Liver (tissue), 8 donors: ENCODE measurements at regions not wholly inside any gene's neighbourhood (a gene's known extent, or its start where the extent isn't known, plus 50 kb on each side); places are given as distances from the start of the nearest gene placed in this dataset.

ENCODE experiments used
- DNase-seq: peaks from one replicate; pipeline ENCODE4 v3.0.0-alpha.2; 2017; ENCODE audit warnings: low spot score
- H3K27ac ChIP-seq, 2 donors: one replicate each; pipeline ENCODE4 v1.7.0; 2013; ENCODE audit warnings: inconsistent platforms in 2 of 2, low read length in 2 of 2, control low read depth in 1 of 2, low read depth in 1 of 2, mild to moderate bottlenecking in 1 of 2
- H3K27me3 ChIP-seq, 4 donors: one replicate each; pipeline versions ENCODE4 v1.6.1 to v1.7.0; 2013; ENCODE audit warnings: low read length in 3 of 4, inconsistent platforms in 1 of 4, mild to moderate bottlenecking in 1 of 4, moderate library complexity in 1 of 4; ENCODE audit not compliant: control insufficient read depth in 4 of 4, insufficient read depth in 4 of 4
- H3K36me3 ChIP-seq, 4 donors: one replicate each; pipeline versions ENCODE4 v1.6.1 to v1.7.0; 2013; ENCODE audit warnings: low read length in 3 of 4, mild to moderate bottlenecking in 3 of 4, low read depth in 1 of 4, moderate library complexity in 1 of 4; ENCODE audit not compliant: control insufficient read depth in 4 of 4, insufficient read depth in 3 of 4
- H3K4me1 ChIP-seq, 4 donors: one replicate each; pipeline versions ENCODE4 v1.6.1 to v1.7.0; 2013; ENCODE audit warnings: low read length in 3 of 4, mild to moderate bottlenecking in 3 of 4, moderate library complexity in 1 of 4; ENCODE audit not compliant: control insufficient read depth in 4 of 4, insufficient read depth in 4 of 4
- H3K4me3 ChIP-seq, 3 donors: one replicate each; pipeline versions ENCODE4 v1.6.1 to v1.7.0; 2013; ENCODE audit warnings: low read length in 3 of 3, control low read depth in 1 of 3, low read depth in 1 of 3, mild to moderate bottlenecking in 1 of 3
- H3K9ac ChIP-seq, 2 donors: one replicate each; pipeline ENCODE4 v1.7.0; 2013; ENCODE audit warnings: low read length in 2 of 2, mild to moderate bottlenecking in 2 of 2, moderate library complexity in 2 of 2, control low read depth in 1 of 2, low read depth in 1 of 2
- H3K9me3 ChIP-seq, 4 donors: one replicate each; pipeline versions ENCODE4 v1.6.1 to v1.7.0; 2013; ENCODE audit warnings: low read length in 3 of 4; ENCODE audit not compliant: control insufficient read depth in 4 of 4
- CTCF ChIP-seq: fragments of 150-350 bp; IDR thresholded peaks from 2 replicates; pipeline ENCODE4 v1.5.1; 2017; ENCODE audit warnings: improper control_type of control experiment, low read depth, low read length; ENCODE audit not compliant: missing input control
- EGR1 ChIP-seq, 2 donors: IDR thresholded peaks; 2 replicates each; pipeline ENCODE4 v1.6.1; 2016 to 2018; ENCODE audit warnings: antibody characterized with exemption in 2 of 2, low read depth in 2 of 2
- FOXA1 ChIP-seq: IDR thresholded peaks from 2 replicates; pipeline ENCODE4 v1.6.1; 2016; ENCODE audit warnings: antibody characterized with exemption
- FOXA2 ChIP-seq: IDR thresholded peaks from 2 replicates; pipeline ENCODE4 v1.6.1; 2016; ENCODE audit warnings: antibody characterized with exemption
- GABPA ChIP-seq, 2 donors: IDR thresholded peaks in 1 of 2; conservative IDR thresholded peaks in 1 of 2; 2 replicates each; pipeline ENCODE4 v1.6.1; 2016; ENCODE audit warnings: antibody characterized with exemption in 2 of 2, mild to moderate bottlenecking in 1 of 2, moderate library complexity in 1 of 2
- HNF4A ChIP-seq, 2 donors: conservative IDR thresholded peaks; 2 replicates each; pipeline ENCODE4 v1.6.1; 2016; ENCODE audit warnings: antibody characterized with exemption in 2 of 2, mild to moderate bottlenecking in 2 of 2
- HNF4G ChIP-seq: IDR thresholded peaks from 2 replicates; pipeline ENCODE4 v1.6.1; 2016; ENCODE audit warnings: antibody characterized with exemption
- JUND ChIP-seq, 2 donors: IDR thresholded peaks; 2 replicates each; pipeline ENCODE4 v1.6.1; 2016; ENCODE audit warnings: antibody characterized with exemption in 2 of 2
- MAX ChIP-seq: IDR thresholded peaks from 2 replicates; pipeline ENCODE4 v1.6.1; 2016; ENCODE audit warnings: antibody characterized with exemption
- NR2F2 ChIP-seq: IDR thresholded peaks from 2 replicates; pipeline ENCODE4 v1.6.1; 2016; ENCODE audit warnings: antibody characterized with exemption
- RAD21 ChIP-seq, 2 donors: IDR thresholded peaks; 2 replicates each; pipeline ENCODE4 v1.6.1; 2016; ENCODE audit warnings: antibody characterized with exemption in 2 of 2, mild to moderate bottlenecking in 2 of 2
- REST ChIP-seq: IDR thresholded peaks from 2 replicates; pipeline ENCODE4 v1.6.1; 2016; ENCODE audit warnings: antibody characterized with exemption, mild to moderate bottlenecking
- RXRA ChIP-seq, 2 donors: IDR thresholded peaks; 2 replicates each; pipeline ENCODE4 v1.6.1; 2017 to 2018; ENCODE audit warnings: antibody characterized with exemption in 2 of 2, mild to moderate bottlenecking in 1 of 2
- SP1 ChIP-seq: IDR thresholded peaks from 2 replicates; pipeline ENCODE4 v1.6.1; 2018; ENCODE audit warnings: antibody characterized with exemption, mild to moderate bottlenecking
- TAF1 ChIP-seq: conservative IDR thresholded peaks from 2 replicates; pipeline ENCODE4 v1.6.1; 2016; ENCODE audit warnings: antibody characterized with exemption, mild to moderate bottlenecking
- YY1 ChIP-seq: IDR thresholded peaks from 2 replicates; pipeline ENCODE4 v1.6.1; 2016; ENCODE audit warnings: antibody characterized with exemption, mild to moderate bottlenecking
- ZBTB33 ChIP-seq: IDR thresholded peaks from 2 replicates; pipeline ENCODE4 v1.6.1; 2016; ENCODE audit warnings: antibody characterized with exemption
- WGBS: extraction: QIAGEN DNeasy Blood & Tissue Kit; methylation state at CpG from one replicate; pipeline ENCODE4 v1.1.7; 2013; 5-methylcytosine and 5-hydroxymethylcytosine counted together
- donor health status: healthy.
- donor health status: healthy.
- donor health status: healthy.
- donor health status: healthy.
- donor health status: healthy.

GRCh38 chr14:31943861-31944255 is 133.2 kb upstream of the ARHGAP5 start:
- H3K27ac ChIP-seq = no peak overlapping the region
- DNase-seq = no peak
- no peak overlapping the region for H3K4me3 ChIP-seq
- H3K27me3 ChIP-seq = no peaks in the 10 kb centered on the region
- no peaks in the 10 kb centered on the region for H3K9me3 ChIP-seq
- no peaks in the 10 kb centered on the region for H3K36me3 ChIP-seq
- TF ChIP-seq CTCF (no peak), MAX (no peak), JUND (IDR thresholded peaks at IDR 0.05) (no peak), GABPA (IDR thresholded peaks at IDR 0.05 in 1 of 2, conservative IDR thresholded peaks at IDR 0.05 in 1 of 2) (no peak), HNF4A (conservative IDR thresholded peaks at IDR 0.05) (no peak)
- no peak overlapping the region for H3K9ac ChIP-seq
- H3K4me1 ChIP-seq = no peaks in the 10 kb centered on the region
- WGBS = 96% methylated on average over 12 of the region's 12 CpGs

GRCh38 chr14:31944256-31945073 is 132.6 kb upstream of the ARHGAP5 start:
- H3K4me1 ChIP-seq = no peaks in the 10 kb centered on the region
- H3K36me3 ChIP-seq = no peaks in the 10 kb centered on the region
- H3K9ac ChIP-seq = no peak overlapping the region
- 68% methylated on average over 13 of the region's 13 CpGs for WGBS
- DNase-seq = no peak
- no peaks in the 10 kb centered on the region for H3K27me3 ChIP-seq
- no peak overlapping the region for H3K27ac ChIP-seq
- TF ChIP-seq YY1 (no peak), SP1 (no peak), CTCF (no peak), ZBTB33 (no peak), RAD21 (IDR thresholded peaks at IDR 0.05) (no peak), EGR1 (IDR thresholded peaks at IDR 0.05; ENCODE audit: low read depth in 2 of 2) (no peak), FOXA1 (no peak), HNF4G (no peak), NR2F2 (no peak), RXRA (IDR thresholded peaks at IDR 0.05) (no peak), FOXA2 (no peak), REST (no peak), TAF1 (no peak)
- no peaks in the 10 kb centered on the region for H3K9me3 ChIP-seq
- H3K4me3 ChIP-seq = no peak overlapping the region
